VCaP (cell line): ENCODE measurements at regions not wholly inside any gene's neighbourhood (a gene's known extent, or its start where the extent isn't known, plus 50 kb on each side); places are given as distances from the start of the nearest gene placed in this dataset.

Experiments used
- H3K27ac ChIP-seq: fragments of 450-650 bp; 2 replicates; pipeline ENCODE4 v1.5.1; 2017
- CTCF ChIP-seq: fragments of 450-650 bp; conservative IDR thresholded peaks from 2 replicates; pipeline ENCODE4 v1.5.1; 2017; ENCODE audit warnings: mild to moderate bottlenecking, moderate library complexity

DNA sequence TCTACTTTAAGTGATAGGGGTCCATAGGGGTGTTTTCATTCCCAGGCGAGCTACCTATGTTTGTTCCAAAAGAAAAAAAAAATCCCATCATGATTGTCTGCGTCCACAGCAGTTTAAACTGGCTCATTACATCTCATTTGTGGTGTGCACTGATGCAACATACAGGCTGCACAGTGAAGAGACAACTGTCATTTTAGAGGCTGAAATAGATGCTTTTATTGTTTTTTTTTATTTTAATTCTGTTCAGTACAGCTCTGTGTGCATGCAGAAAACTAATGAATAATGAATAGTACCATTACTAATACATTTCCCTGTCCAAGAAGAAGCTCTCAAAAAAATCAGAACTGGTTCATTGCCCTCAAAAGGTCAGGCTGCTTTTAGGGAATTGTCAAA is 92.8 kb upstream of the ZNF516 start:
- no peak for TF ChIP-seq CTCF
- no peak overlapping the region for H3K27ac ChIP-seq

- TF ChIP-seq CTCF: no peak
Observed at GRCh38 chr18:76587147-76587878, 92.3 kb upstream of the ZNF516 start.

GRCh38 chr18:76584414-76585310 is 89.6 kb upstream of the ZNF516 start:
- TF ChIP-seq CTCF: no peak
- H3K27ac ChIP-seq: no peak overlapping the region

More at GRCh38 chr18:76587147-76587878, 92.3 kb upstream of the ZNF516 start:
- no peak overlapping the region for H3K27ac ChIP-seq

DNA sequence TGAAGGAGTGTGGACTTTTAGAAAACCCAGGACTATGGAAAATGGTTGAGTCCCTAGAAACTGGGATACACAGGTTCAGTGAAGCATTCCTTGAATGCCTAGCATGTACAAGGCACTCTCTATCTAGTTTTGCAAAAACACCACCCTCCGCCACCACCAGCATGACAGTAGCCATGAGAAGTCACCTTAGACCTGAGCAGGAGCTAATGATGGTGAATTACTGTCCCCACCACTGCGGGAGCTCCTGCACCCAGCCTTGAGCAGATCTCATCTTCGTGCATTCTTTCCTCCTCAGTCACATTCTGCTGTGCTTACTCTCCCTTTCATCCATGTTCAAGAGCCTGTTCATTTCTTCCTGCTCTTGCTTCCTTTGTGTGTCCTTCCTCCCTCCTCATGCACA is 86.2 kb upstream of the ZNF516 start:
- H3K27ac ChIP-seq: no peak overlapping the region

DNA sequence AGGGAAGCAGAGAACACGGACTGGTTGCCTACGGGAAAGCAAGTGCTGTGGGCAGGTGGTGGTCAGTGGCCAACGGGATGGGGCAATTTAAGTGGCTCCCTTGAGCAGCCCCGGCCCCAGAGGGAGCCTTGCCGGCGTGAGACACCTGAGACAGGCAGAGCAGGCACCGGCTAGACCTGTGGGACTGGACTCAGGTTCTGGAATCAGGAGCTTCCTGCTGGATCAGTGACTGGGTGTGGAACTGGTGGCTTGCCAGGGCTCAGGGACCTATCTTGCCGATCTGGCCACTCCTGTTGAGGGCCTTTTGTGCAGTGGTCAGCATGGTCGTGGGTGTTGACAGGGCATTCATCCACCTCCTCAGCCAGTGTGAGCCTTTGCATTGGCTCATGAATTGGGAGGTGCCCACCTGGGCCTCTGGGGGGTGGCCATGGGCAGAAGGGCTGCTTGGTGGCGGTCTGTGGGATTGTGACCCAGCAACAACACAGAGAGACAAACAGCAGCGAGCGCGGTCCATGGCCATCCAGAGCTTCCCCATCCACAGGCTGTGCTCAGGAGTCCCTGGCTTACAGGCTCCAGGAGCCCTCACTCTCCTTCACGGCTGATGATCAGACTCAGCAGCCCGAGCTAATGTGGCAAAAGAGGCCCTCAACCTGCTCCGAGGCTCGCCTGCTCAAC is 85.4 kb upstream of the ZNF516 start:
- H3K27ac ChIP-seq: no peak overlapping the region
- TF ChIP-seq CTCF: no peak

More for the DNA sequence above, 86.2 kb upstream of the ZNF516 start:
- TF ChIP-seq CTCF: no peak

- no peak overlapping the region for H3K27ac ChIP-seq
- no peak for TF ChIP-seq CTCF
Observed at GRCh38 chr18:76579301-76579695, 84.3 kb upstream of the ZNF516 start.
